Activated naive CD8-positive, alpha-beta T cell (primary cell): ENCODE measurements at regions not wholly inside any gene's neighbourhood (a gene's known extent, or its start where the extent isn't known, plus 50 kb on each side); places are given as distances from the start of the nearest gene placed in this dataset.

Source experiments
- H3K27ac Mint-ChIP-seq: one replicate; pipeline ENCODE4 v1.8.0; 2021; ENCODE audit warnings: mixed read lengths
- H3K27me3 Mint-ChIP-seq: one replicate; pipeline ENCODE4 v1.8.0; 2021; ENCODE audit warnings: mixed read lengths
- H3K36me3 Mint-ChIP-seq: one replicate; pipeline ENCODE4 v1.8.0; 2021; ENCODE audit warnings: mixed read lengths
- H3K4me1 Mint-ChIP-seq: one replicate; pipeline ENCODE4 v1.8.0; 2021; ENCODE audit warnings: low read depth, mixed read lengths
- H3K4me3 Mint-ChIP-seq: one replicate; pipeline ENCODE4 v1.8.0; 2021; ENCODE audit warnings: mild to moderate bottlenecking, mixed read lengths
- H3K9me3 Mint-ChIP-seq: one replicate; pipeline ENCODE4 v1.8.0; 2021; ENCODE audit warnings: low read depth, mixed read lengths

DNA sequence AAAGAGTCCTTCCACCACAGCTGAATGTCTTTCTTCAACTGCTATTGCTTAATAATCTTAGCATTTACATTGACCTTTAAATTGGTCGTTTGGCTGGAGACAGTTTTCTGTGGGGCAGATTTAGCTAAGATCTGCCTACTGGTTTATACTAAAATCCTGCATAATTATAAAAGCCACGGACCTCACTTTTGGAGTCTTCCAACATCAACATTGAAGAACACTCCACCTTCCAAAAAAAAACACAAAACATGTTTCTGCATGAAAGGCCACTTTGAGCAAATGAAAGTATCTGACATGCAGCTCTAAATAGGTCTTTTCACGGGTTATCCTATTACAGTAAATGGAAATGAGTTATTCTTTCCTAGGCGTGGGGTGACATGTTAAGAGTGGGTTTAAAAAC, 57.0 kb upstream of the KRR1 start:
- H3K9me3 Mint-ChIP-seq, result no peaks in the 10 kb centered on the region
- no peaks in the 10 kb centered on the region for H3K4me1 Mint-ChIP-seq
- no peaks in the 10 kb centered on the region for H3K36me3 Mint-ChIP-seq
- H3K27me3 Mint-ChIP-seq, result peaks cover 2% of the 10 kb centered on the region
- no peak overlapping the region for H3K4me3 Mint-ChIP-seq
- no peak overlapping the region for H3K27ac Mint-ChIP-seq

DNA sequence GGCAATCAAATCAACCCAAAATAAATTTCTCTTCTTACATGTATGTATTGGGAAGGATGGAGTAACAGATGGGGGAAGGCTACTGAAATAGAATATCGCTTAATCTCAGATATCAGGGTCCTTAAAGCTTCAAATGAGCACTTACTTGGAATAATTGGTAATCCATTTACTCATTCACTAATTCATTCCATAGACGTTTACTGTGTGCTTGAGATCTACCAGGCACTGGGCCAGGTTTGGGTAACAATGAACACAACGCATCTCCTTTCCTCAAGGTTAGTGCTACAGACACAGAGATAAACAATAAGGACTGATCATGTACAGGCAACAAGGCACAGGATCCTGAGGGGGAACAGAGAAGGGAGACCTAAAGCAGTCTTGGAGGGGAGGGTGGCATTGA, 54.4 kb upstream of the KRR1 start:
- no peak overlapping the region for H3K4me3 Mint-ChIP-seq
- H3K36me3 Mint-ChIP-seq, result no peaks in the 10 kb centered on the region
- H3K4me1 Mint-ChIP-seq, result no peaks in the 10 kb centered on the region
- peaks cover 5% of the 10 kb centered on the region for H3K27me3 Mint-ChIP-seq
- H3K27ac Mint-ChIP-seq, result no peak overlapping the region
- H3K9me3 Mint-ChIP-seq, result no peaks in the 10 kb centered on the region

DNA sequence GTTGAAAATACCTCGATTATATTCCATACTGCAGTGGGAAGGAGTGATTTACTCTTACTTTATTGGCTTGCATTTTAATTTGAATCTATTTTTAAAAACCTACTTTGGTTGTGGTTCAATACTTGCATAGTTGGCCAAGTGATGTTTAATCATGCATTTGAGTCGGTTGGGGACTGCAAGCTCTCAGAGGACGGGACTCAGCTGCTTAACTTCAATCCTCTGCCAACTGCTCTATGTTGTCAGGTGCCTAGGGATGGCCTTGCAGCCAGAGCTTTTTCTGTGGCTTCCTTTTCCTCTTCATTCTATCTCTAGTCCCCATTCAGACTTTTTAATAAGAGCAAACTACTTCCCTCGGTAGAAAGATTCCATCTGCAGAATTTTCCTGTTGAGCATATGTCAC, 53.4 kb upstream of the KRR1 start:
- Mint-ChIP-seq H3K9me3 (no peaks in the 10 kb centered on the region), H3K4me1 (no peaks in the 10 kb centered on the region), H3K4me3 (no peak overlapping the region), H3K27ac (no peak overlapping the region), H3K36me3 (no peaks in the 10 kb centered on the region), H3K27me3 (peaks cover 5% of the 10 kb centered on the region)

DNA sequence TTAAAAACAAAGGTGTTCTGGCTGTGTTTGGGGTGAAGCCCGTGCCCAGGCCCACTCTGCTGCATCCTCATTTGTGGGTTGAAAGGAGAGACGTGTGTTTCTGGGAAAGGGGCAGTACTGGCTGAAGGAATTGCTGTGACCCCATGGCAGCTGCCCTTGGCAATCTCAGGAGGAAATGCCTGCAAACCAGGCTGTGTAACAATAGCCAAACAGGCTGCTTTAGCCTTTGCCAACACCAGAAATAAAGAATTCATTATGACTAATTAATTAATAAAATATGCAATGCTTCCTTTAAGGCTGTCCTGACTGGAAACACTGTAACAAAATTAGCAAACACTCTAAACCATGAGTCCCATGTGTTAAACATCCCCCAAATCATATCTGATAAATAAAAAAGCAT, 53.0 kb upstream of the KRR1 start:
- Mint-ChIP-seq H3K4me3 (no peak overlapping the region), H3K4me1 (no peaks in the 10 kb centered on the region), H3K9me3 (no peaks in the 10 kb centered on the region), H3K27ac (no peak overlapping the region), H3K27me3 (peaks cover 5% of the 10 kb centered on the region), H3K36me3 (no peaks in the 10 kb centered on the region)

DNA sequence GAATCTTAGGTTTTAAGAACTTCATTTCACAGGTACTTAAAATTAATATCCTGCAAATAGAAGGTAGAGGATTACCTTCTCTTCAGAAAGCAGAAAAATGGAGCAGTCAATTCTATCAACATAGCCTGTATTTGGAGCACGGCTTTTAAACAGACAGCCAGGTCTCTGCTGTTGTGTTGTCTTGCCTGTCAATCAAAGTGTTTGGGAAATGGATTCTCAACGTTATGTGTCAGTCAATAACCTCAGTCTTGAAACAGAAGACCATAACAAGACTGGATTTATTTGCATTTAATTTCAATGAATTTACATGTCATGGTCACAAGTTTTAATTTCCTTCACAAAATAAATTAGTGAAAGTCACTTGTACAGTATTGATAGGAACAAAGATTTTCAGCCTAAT, 51.9 kb upstream of the KRR1 start:
- no peaks in the 10 kb centered on the region for H3K4me1 Mint-ChIP-seq
- no peak overlapping the region for H3K27ac Mint-ChIP-seq
- H3K9me3 Mint-ChIP-seq, result no peaks in the 10 kb centered on the region
- no peak overlapping the region for H3K4me3 Mint-ChIP-seq
- H3K27me3 Mint-ChIP-seq, result peaks cover 7% of the 10 kb centered on the region
- H3K36me3 Mint-ChIP-seq, result no peaks in the 10 kb centered on the region

DNA sequence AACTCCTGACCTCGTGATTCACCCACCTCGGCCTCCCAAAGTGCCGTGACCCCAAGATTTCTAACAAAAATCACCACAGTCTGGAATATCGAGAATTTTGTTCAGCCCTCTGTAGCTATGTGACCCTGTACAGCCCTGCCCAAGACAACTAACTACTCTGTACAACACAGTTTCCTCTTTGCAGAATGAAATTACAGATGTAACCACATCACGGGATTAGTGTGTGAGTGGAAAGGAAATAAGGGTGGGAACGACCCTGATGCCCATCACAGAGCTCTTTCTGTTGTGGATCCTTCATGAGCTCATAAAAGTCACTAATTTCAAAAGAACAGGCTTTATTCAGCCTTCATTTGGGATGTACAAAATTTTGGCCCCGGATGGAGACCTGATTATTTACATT, 50.5 kb upstream of the KRR1 start:
- Mint-ChIP-seq H3K9me3 (no peaks in the 10 kb centered on the region), H3K4me3 (no peak overlapping the region), H3K27ac (no peak overlapping the region), H3K36me3 (no peaks in the 10 kb centered on the region), H3K27me3 (peaks cover 13% of the 10 kb centered on the region), H3K4me1 (no peaks in the 10 kb centered on the region)
